ENCODE measurements at regions not wholly inside any gene's neighbourhood (a gene's known extent, or its start where the extent isn't known, plus 50 kb on each side); places are given as distances from the start of the nearest gene placed in this dataset.

DNA sequence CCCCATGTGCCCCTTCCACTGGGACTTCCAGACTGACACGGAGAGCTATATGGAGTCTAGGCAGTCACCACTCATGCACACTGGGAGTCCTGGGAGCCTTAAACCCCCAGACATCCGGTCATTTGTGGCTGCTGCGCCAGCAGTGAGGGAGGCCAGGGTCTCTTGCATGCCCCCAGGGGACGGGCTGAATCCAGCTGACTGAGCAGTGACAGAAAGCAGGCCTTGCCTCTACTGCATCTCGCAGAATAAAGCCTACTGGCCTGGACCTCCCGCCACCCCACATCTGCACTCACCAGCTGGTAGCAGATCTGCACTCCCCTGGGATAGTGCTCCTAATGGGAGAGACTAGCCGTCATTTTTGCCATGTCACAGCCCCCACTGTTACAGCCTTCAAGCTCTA, 1234.2 kb downstream of the FAM133A start:
- TF ChIP-seq, protein P1, sequence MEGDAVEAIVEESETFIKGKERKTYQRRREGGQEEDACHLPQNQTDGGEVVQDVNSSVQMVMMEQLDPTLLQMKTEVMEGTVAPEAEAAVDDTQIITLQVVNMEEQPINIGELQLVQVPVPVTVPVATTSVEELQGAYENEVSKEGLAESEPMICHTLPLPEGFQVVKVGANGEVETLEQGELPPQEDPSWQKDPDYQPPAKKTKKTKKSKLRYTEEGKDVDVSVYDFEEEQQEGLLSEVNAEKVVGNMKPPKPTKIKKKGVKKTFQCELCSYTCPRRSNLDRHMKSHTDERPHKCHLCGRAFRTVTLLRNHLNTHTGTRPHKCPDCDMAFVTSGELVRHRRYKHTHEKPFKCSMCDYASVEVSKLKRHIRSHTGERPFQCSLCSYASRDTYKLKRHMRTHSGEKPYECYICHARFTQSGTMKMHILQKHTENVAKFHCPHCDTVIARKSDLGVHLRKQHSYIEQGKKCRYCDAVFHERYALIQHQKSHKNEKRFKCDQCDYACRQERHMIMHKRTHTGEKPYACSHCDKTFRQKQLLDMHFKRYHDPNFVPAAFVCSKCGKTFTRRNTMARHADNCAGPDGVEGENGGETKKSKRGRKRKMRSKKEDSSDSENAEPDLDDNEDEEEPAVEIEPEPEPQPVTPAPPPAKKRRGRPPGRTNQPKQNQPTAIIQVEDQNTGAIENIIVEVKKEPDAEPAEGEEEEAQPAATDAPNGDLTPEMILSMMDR (IDR thresholded peaks at IDR 0.05) = no peak
- no peak for TF ChIP-seq POLR2A (IDR thresholded peaks at IDR 0.05)
